ENCODE measurements at regions not wholly inside any gene's neighbourhood (a gene's known extent, or its start where the extent isn't known, plus 50 kb on each side); places are given as distances from the start of the nearest gene placed in this dataset.

- TF ChIP-seq POLR2A (IDR thresholded peaks at IDR 0.05; ENCODE audit: extremely low read depth, insufficient read length) (no peak), MYC (IDR thresholded peaks at IDR 0.05; ENCODE audit: low read depth, low read length) (no peak)
- TF ChIP-seq, protein P1, sequence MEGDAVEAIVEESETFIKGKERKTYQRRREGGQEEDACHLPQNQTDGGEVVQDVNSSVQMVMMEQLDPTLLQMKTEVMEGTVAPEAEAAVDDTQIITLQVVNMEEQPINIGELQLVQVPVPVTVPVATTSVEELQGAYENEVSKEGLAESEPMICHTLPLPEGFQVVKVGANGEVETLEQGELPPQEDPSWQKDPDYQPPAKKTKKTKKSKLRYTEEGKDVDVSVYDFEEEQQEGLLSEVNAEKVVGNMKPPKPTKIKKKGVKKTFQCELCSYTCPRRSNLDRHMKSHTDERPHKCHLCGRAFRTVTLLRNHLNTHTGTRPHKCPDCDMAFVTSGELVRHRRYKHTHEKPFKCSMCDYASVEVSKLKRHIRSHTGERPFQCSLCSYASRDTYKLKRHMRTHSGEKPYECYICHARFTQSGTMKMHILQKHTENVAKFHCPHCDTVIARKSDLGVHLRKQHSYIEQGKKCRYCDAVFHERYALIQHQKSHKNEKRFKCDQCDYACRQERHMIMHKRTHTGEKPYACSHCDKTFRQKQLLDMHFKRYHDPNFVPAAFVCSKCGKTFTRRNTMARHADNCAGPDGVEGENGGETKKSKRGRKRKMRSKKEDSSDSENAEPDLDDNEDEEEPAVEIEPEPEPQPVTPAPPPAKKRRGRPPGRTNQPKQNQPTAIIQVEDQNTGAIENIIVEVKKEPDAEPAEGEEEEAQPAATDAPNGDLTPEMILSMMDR (IDR thresholded peaks at IDR 0.05; ENCODE audit: low read depth, low read length) = no peak
- TF ChIP-seq, protein P2, sequence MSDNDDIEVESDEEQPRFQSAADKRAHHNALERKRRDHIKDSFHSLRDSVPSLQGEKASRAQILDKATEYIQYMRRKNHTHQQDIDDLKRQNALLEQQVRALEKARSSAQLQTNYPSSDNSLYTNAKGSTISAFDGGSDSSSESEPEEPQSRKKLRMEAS (IDR thresholded peaks at IDR 0.05; ENCODE audit: low read depth, low read length) = no peak
These were observed 210.5 kb downstream of the GADD45G start for GRCh38 chr9:89815061-89815902.
